HuH-7.5 (cell line): ENCODE measurements at regions not wholly inside any gene's neighbourhood (a gene's known extent, or its start where the extent isn't known, plus 50 kb on each side); places are given as distances from the start of the nearest gene placed in this dataset.
"Not testable (repeated sequence)": the region's sequence is repeated elsewhere in the genome, so short reads cannot be mapped to it uniquely, and the experiment has no call there.

Experiments
- DNase-seq: peaks from one replicate; pipeline ENCODE4 v3.0.0; 2011; ENCODE audit warnings: low spot score

- not testable (repeated sequence) for DNase-seq
Observed at GRCh38 chr2:89224803-89225202, 533.3 kb downstream of the RPIA start.

GRCh38 chr2:89229979-89230378 lies 538.5 kb downstream of the RPIA start:
- DNase-seq, result not testable (repeated sequence)

GRCh38 chr2:89231241-89231640 lies 539.8 kb downstream of the RPIA start:
- DNase-seq, result not testable (repeated sequence)

- DNase-seq, result not testable (repeated sequence)
Observed at GRCh38 chr2:89233931-89234330, 542.5 kb downstream of the RPIA start.

DNA sequence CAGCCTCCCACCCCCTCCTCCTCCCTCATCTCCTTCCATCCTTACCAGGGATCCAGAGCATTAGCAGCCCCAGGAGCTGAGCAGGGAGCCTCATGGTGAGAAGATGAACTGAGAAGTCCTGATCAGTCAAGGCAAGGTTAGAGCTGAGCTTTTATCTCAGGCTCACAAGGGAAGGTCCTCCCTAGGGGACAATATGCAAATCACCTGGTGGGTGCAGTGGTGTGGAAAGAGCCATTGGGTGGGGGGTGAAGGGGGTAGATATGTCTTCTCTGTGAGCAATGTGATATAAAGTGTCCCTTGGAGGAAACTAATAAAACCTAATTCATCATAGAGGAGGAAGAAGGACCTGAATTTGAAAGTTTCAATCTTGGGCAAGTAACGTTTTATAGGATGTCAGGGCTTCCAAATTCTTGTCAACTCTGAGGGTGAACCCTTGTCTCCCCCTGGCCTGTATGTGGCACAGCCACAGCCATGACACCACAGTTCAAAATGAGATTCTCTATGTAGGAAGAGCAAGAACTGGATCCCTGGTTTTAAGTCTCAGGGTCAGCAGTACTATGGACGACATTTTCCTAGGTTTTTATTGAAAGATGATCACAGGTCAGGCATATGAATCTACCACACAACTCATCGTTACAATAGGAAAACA lies 543.5 kb downstream of the RPIA start:
- not testable (repeated sequence) for DNase-seq

DNA sequence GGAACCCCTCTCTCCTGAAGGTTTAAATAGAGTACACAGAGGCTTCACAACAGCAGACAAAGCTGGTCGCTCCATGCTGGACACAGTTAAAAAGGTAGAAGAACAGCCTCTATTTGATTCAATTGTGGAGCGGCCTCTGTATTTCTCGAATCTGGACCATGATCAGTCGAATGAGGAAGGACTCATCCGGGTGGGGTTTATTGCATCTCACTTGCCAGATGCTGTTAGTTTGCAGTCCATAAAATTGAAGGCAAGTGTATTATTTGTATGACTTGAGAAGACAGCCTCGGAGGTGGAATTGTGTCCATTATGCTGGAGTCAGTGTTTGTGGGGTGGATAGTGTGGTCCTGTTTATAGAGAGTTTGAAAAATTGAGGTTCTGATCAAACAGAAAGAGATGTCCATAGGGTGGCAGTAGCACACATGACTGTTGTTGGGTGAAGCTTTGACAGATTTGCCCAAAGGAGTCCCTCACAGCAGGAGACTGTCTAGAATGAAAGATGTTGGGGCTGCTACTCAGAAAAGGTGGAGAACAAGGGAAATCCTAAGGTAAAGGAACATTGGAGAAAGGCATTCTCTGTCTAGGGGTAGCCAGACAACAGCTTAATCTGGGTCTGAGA lies 545.5 kb downstream of the RPIA start:
- not testable (repeated sequence) for DNase-seq

DNA sequence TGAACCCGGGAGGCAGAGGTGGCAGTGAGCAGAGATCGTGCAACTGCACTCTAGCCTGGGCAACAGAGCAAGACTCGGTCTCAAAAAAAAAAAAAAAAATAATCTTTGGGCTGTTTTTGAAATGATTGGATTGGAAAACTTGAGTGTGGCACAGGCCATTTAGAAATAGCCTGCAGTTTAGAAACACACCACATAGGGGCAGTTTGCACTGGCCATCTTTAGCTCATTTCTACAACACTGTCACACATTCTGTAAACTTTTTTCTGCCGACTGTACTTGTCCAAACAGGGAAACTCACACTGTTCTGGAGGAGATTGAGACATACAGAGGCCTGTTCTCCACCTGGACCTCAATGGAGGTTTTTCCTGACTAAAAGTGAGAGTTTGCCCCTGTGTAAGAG lies 546.3 kb downstream of the RPIA start:
- not testable (repeated sequence) for DNase-seq

- DNase-seq, result not testable (repeated sequence)
Observed at GRCh38 chr2:89243114-89243700, 551.7 kb downstream of the RPIA start.

- not testable (repeated sequence) for DNase-seq
Observed at GRCh38 chr2:89244407-89244806, 552.9 kb downstream of the RPIA start.

GRCh38 chr2:89245478-89245877 lies 554.0 kb downstream of the RPIA start:
- not testable (repeated sequence) for DNase-seq

- DNase-seq, result not testable (repeated sequence)
Observed at GRCh38 chr2:89246027-89246426, 554.6 kb downstream of the RPIA start.

GRCh38 chr2:89246620-89247019 lies 555.1 kb downstream of the RPIA start:
- not testable (repeated sequence) for DNase-seq

DNA sequence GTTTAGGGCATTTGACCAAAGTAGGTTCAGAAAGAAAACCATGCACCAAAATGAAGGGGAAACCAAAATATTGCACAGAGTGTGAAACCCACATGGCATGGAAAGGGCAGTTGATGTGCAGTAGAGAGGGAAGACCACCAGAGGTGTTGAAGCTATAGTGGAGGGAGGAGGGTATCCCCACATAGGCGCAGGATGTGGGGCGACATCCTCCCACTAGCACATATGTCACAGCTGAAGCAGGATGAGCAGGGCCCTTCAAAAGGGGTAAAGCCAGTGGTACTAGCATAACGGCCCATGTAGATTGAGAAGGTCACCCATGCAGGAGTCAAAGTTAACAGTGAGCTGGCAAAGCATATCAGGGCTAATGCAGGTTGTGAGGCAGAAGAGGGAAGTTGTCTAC lies 563.5 kb downstream of the RPIA start:
- DNase-seq, result not testable (repeated sequence)

DNA sequence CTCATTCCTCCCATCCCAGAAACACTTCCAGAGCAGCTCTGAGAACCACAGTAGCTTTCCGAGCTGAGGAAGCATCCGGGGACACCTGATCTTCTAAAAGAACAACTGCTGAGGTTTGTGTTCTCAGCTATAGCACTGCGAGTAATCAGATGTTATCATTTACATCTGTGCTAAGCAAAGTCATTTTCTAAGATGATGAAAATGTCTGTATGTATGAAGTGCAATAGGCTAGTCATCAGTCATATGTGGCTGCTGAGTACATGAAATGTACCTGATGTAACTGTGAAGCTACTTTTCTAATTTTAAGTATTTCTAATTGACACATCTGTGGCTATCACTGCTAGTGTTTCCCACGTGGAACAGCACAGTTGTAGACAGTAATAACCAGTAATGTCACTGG lies 582.0 kb downstream of the RPIA start:
- DNase-seq, result not testable (repeated sequence)

DNA sequence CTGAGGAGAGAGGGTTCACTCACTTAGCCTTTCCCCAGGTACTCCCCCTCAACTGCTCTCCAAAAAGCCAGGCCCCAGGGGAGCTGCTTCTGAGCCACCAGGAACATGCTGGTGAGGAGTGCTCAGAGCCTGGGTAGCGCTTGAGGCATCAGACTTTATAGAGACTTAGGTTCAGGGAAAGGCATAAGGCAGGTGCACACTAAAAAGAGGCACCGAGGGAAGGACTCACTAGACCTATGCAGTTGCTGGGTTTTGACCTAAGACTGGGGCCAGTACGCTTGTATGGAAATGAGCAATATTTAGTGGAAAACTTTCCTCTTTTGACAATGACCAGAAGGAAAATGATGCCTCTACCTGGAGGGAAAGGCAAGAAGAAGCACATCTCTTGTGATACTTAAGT lies 589.1 kb downstream of the RPIA start:
- not testable (repeated sequence) for DNase-seq

DNA sequence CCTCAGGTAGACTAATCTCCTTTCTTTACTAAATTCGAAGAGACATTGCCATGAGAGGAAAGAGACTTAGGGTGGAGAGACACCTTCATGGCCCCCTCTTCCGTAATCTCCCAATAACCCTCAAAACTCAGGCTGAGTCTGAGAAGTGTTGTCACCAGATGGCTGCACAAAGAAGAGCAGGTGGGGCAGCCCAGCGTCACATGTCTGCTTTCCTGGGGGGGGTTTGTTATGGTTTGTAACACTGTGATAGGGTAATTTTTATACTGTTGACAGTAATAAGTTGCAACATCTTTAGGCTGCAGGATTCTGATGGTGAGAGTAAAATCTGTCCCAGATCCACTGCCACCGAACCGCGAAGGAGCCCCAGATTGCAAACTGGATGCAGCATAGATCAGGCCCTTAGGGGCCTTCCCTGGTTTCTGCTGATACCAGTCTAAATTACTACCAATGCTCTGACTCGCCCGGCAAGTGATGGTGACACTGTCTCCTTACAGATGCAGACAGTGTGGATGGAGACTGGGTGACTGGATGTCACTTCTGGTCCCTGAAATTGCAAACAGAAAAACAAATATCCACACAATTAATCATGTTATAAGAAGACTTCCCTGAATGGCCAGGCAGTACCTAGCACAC lies 595.1 kb downstream of the RPIA start:
- DNase-seq, result not testable (repeated sequence)

DNA sequence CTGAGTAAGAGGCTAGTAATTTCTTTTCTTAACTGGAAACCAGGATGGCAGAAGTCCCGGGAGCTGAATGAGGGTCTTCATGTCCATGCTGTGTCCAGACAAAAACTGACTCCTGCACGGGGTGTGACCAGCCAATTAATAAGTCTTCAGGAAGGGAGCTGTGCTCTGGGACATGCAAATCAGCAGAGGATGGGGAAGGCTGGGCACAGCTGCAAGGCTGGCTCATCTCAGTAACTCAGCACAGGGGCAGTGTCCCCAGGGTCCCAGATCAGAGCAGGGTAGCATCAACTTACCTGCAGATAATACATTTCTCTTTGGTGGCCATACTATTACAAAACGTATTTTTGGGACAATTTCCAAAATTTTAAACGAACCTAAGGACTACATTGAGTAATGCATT lies 595.6 kb downstream of the RPIA start:
- DNase-seq, result not testable (repeated sequence)

- not testable (repeated sequence) for DNase-seq
Observed at GRCh38 chr2:89291717-89292298, 600.3 kb downstream of the RPIA start.

- DNase-seq, result not testable (repeated sequence)
Observed at GRCh38 chr2:89293399-89293798, 601.9 kb downstream of the RPIA start.

DNA sequence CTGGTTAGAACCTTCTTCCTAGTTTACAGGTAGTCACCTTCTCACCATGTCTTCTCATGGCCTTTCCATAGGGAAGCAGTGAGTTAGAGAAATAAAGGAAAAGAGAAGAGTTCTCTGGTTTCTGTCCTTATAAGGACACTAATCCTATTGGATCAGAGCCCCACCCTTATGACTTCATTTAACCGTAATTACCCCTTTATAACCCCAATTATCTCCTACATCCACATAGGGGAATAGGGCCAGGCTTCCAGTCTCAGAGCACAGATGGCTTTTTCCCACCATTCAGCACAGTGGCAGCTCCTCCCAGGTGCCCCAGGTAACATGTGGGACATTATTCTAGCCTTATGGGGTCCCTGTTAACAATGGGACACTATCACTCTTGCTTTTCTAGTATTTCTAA lies 602.9 kb downstream of the RPIA start:
- DNase-seq, result not testable (repeated sequence)

DNA sequence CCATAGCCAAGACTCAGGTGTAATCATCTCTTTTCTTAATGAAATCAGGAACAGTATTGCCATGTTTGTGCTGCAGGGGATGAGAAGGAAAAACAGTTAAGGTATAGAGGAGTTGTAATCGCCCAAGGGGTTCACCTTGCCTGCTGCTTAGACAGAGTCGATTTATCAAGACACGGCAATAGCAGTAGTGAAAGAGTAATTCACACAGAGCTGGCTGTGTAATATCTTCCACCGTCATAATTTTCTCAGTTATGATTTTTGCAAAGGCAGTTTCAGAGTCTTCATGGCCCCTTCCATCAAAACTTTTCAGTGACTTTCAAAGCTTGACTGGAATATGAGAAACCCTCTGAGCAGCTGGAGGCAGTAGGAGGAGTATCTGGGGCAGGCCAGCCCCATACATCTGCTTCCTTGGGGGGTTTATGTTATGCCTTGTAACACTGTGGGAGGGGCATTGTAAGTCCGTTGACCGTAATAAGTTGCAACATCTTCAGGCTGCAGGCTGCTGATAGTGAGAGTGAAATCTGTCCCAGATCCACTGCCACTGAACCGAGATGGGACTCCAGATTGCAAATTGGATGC lies 605.4 kb downstream of the RPIA start:
- DNase-seq, result not testable (repeated sequence)

DNA sequence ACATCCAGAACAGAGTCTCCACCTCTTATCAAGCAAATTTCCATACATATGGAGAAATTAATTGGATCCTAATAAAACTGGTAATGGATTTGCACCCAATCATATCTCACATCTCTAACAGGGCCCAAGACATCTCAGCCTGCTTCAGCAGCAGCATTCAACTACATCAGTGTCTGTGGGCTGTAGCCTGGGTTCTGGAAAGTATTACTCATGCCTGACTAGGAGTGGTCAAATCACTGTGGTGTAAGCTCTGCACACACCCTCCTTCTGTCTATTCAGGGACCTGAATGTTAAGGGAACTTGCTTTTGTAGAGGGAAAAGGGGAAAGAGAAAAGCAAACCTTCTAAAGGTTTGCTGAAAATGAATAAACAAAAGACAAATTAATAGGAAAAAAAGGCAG lies 607.7 kb downstream of the RPIA start:
- not testable (repeated sequence) for DNase-seq
